ENCODE measurements at regions not wholly inside any gene's neighbourhood (a gene's known extent, or its start where the extent isn't known, plus 50 kb on each side); places are given as distances from the start of the nearest gene placed in this dataset.
A peak's percentile ranks its signal among the peaks of the same experiment; 100 is the strongest.

- DNase-seq (ENCODE audit: low read depth), result no peak
These were observed 171.3 kb upstream of the CST7 start for GRCh38 chr20:24777746-24778145.

DNA sequence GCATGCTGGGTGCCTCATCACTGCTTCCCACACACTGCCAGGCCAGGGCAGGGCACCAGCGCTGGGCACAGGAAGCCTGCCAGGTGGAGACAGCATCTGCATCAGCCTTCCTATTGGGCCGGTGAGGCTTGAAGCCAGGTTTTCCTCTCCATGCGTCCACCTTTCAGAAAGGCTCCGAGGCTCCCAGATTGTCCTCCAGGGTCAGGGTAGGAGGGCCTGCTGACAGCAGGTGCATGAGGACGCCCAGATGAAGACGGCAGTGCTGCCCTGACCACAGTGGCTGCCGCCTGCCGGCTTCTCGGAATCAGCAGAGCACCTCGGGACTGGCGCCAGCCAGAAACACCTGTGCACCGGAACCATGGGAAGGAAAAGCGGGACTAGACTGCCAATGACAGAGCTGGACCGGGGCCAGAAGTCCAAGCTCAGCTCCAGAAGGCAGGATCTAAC is 170.5 kb upstream of the CST7 start:
- no peak for DNase-seq (ENCODE audit: low read depth)

GRCh38 chr20:24779131-24779530 is 169.9 kb upstream of the CST7 start:
- DNase-seq (ENCODE audit: low read depth), result no peak

GRCh38 chr20:24779946-24780345 is 169.1 kb upstream of the CST7 start:
- no peak for DNase-seq (ENCODE audit: low read depth)

- DNase-seq (ENCODE audit: low read depth), result no peak
These were observed 168.2 kb upstream of the CST7 start for GRCh38 chr20:24780674-24781417.

- peak; percentile 22 for DNase-seq (ENCODE audit: low read depth)
These were observed 167.6 kb upstream of the CST7 start for GRCh38 chr20:24781418-24781980.

GRCh38 chr20:24782301-24782700 is 166.8 kb upstream of the CST7 start:
- DNase-seq (ENCODE audit: low read depth), result no peak

DNA sequence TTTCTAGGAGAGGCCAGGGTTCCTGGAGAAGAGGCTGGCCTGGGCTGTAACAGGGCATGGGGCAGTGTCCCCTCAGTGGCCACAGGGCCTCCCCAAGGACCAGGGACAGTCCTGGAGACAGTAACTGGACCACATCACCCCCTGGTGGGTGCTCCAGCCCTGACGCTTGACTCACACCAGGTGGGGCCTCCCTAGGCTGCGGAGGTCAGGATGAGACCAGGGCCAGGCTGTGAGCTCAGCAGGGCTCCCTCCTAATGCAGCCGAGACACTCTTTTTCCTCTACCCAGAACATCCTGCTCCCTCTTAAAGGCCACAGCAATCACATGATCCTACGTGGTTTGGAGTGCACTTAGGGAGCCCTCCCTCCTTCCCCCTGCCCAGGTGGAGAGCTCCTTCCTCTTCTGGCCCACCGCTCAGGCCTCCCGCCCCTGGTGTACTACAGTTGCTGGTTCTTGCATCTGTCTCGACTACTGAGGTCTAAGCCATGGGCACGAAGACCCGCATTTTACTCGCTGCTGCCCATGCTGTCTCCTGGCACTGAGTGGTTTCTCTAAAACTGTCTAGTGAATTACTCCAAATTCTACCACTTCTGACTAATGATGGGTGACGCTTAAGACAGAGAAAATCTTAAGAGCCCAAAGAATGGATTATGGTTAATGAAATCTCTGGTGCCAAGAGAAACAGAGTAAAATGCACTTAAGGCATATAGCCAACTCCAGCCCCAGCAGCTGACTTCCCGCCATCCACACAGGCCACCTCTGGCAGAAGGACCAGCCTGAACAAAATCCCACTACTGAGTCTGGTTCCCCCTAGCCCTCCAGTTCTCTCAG is 166.1 kb upstream of the CST7 start:
- DNase-seq (ENCODE audit: low read depth), result no peak

GRCh38 chr20:24783631-24784492 is 165.2 kb upstream of the CST7 start:
- no peak for DNase-seq (ENCODE audit: low read depth)

DNA sequence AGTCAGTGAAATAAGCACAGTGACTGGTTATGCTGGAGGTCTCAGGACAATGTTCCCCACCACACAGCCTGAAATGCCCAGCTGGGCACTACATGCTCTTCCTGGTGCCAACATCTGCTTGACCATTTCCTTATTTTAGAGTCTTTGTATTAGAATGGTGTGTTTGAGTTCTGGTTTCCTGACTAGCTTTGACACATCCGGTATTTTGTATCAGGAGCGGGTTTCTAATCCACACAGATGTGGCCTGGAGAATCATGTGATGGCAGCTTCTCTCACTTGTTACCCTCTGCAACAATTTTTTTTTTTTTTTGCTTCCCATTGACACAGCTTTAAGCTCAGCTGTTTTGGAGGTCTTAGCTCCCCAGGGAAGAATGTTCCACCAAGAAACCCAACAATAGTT is 164.5 kb upstream of the CST7 start:
- no peak for DNase-seq (ENCODE audit: low read depth)

GRCh38 chr20:24785141-24786110 is 163.6 kb upstream of the CST7 start:
- peak; percentile 47 for DNase-seq (ENCODE audit: low read depth)

DNA sequence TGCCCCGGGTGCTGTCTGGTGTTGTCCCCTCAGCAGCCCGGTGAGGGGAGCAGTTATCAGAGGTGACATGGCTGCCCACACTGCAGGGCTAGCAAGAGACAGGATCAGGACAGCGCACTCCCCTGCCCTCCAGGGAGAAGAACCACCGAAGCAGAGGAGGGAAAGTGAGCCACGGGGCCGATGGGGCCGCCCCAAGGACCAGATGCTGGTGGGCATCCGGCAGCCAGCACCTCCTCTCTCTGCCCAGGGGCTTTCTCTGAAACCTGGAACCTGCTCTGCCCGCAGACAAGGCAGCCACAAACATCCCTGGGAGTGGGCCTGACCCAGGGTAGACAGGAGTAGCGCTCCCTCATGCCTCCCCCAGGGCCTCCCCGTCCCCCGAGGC is 163.0 kb upstream of the CST7 start:
- no peak for DNase-seq (ENCODE audit: low read depth)

DNA sequence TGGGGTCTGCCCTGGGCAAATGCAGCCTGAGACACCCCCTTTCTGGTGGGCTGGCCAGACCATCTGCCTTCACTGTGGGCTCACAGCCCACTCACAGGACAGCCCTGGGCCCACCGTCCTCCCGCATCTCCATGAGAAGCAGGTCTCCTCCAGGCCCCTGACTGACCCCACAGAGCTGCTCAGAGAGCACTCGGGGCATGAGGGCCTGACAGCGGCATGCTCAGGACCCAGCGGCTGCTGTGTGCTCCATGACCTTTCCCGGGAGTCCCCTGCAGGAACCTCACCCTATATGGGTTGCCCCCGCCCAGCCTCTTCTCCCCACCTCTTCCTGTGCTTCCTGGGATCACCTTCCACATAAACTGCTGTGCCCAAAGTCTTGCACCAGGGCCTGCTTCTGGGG is 162.4 kb upstream of the CST7 start:
- DNase-seq (ENCODE audit: low read depth), result no peak

GRCh38 chr20:24787071-24787470 is 162.0 kb upstream of the CST7 start:
- no peak for DNase-seq (ENCODE audit: low read depth)

DNA sequence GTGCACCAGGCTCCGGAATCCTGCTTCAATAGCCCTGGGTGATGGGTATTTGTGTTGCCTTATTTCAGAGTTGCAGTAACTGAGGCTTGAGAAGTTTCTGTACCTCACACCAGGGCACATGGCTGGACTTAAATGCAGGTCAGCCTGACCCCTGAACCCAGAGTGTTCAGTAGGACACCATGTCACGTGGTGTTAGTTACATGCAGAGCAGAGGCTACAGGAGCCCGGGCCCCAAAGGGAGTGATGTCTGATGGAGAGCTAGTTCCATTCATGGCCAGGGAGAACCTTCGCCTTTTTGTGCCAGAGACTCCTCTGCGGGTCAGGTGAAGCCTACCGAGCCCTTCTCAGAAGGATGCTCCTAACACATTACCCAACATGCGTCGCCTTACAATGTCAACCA is 161.4 kb upstream of the CST7 start:
- DNase-seq (ENCODE audit: low read depth), result no peak

- DNase-seq (ENCODE audit: low read depth), result no peak
These were observed 159.2 kb upstream of the CST7 start for GRCh38 chr20:24789877-24790276.

DNA sequence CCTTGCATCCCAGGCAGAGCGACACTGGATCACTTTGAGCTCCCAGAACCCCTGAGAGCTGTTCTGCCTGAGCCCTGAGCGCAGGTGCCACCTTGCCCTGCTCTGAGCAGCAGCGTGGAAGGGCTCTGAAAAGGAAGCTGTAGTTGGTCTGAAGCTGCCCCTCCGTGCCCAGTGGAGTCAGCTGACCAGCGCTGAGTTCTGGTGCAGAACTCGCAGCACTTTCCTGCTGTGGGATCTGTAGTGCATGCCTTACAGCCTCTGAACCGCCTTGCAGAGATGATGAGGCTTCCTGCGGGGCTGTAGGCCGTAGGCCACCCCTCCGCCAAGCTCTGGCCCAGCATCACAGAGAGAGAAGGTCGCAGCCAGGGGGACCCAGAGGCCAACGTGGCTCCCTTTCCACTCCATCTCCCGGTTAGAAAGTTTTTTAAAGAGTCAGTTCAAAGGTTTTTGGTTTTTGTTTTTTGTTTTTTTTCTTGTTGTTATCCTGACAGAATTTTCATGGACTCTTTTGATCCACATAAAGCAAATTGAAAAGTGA is 158.3 kb upstream of the CST7 start:
- DNase-seq (ENCODE audit: low read depth), result no peak

DNA sequence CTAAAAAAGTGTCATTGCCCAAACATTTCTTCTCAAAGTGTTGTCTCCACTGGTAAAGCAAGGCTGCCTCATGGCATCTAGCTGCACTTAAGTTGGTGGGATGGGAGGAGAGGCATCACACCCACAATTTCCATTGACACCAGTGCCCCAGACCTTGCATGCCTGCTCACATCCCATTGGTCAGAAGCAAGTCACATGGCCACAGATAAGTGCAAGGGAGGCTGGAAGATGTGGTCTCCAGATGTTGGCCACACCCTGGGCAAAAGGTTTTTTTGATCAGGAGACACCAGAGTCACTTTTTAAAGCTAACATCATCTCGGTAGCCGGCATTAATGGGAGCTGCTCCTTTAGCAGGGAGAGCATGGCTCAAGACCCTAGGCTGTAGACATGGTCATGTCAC is 157.1 kb upstream of the CST7 start:
- no peak for DNase-seq (ENCODE audit: low read depth)

DNA sequence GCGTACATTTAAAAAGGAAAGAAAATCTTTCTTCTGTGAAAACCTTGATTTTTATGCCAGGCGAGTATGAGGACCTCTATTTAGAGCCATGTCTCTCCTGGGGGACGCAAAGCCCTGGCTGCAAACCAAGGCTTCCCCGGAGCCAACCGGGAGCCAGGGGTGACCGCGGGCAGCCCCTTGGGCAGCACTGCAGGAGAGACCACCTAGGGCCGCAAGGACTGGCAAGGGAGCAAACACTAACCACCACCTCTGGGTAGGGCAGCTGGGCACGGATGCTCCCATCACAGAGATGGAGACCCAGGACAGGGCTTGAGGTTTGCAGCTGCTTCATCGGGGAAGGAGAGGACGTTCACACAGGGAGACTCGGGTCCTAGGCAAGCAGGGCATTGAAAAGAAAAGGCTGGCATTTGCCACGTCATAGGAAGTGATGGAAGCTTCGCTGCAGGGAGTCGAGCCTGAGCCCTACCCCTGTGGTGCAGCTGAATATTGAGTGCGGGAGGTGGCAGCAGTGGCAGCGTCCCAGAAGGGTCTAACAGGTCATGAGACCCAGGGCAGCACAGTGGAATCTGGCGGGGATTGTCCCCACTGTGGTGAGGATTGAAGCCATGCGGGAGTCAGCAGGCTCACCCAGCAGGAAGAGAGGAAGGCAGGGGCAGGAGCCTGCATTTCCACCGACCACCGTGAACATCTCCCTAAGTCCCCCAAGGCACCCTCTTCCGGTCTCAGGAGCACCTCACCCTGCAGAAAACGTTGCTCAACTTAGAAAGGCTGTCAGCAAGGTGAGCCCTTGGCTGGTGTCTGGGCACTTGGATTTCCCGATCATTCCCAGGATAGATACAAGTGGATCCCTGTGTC is 156.2 kb upstream of the CST7 start:
- no peak for DNase-seq (ENCODE audit: low read depth)

GRCh38 chr20:24795436-24795835 is 153.6 kb upstream of the CST7 start:
- DNase-seq (ENCODE audit: low read depth), result peak; percentile 28
